ENCODE measurements at regions not wholly inside any gene's neighbourhood (a gene's known extent, or its start where the extent isn't known, plus 50 kb on each side); places are given as distances from the start of the nearest gene placed in this dataset.

DNA sequence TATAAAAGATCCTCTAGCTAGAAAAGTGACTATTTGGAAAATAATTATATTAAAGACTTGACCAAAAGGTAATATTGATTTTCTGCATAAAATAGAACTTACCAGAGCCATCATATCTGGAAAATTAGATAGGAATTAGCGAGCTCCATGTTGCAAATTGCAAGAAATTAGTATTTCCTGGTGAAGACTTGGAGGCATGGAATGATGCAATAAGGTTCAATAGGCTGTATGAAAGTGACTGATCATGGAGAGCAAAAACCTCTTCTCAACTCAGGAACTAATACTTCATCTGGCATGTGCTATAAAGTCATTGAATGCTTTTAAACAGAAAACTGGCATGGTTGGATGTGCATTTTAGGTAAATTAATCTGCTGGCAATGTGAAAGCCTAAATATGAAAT lies 66.3 kb upstream of the UFM1 start:
- Histone ChIP-seq H3K4me3 (ENCODE audit: low read depth, low read length) (no peak overlapping the region), H3K9me3 (ENCODE audit: control insufficient read depth, insufficient read depth, low read length) (no peaks in the 10 kb centered on the region), H3K27me3 (ENCODE audit: control insufficient read depth, insufficient read depth, low read length) (no peaks in the 10 kb centered on the region), H3K27ac (ENCODE audit: low read depth, low read length) (no peak overlapping the region)
- CTCF ChIA-PET = no interaction called here
- TF ChIP-seq, protein P1, sequence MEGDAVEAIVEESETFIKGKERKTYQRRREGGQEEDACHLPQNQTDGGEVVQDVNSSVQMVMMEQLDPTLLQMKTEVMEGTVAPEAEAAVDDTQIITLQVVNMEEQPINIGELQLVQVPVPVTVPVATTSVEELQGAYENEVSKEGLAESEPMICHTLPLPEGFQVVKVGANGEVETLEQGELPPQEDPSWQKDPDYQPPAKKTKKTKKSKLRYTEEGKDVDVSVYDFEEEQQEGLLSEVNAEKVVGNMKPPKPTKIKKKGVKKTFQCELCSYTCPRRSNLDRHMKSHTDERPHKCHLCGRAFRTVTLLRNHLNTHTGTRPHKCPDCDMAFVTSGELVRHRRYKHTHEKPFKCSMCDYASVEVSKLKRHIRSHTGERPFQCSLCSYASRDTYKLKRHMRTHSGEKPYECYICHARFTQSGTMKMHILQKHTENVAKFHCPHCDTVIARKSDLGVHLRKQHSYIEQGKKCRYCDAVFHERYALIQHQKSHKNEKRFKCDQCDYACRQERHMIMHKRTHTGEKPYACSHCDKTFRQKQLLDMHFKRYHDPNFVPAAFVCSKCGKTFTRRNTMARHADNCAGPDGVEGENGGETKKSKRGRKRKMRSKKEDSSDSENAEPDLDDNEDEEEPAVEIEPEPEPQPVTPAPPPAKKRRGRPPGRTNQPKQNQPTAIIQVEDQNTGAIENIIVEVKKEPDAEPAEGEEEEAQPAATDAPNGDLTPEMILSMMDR (IDR thresholded peaks at IDR 0.05; ENCODE audit: low read depth, low read length) = no peak
- no peak for DNase-seq (ENCODE audit: low read depth, low spot score)
- POLR2A ChIA-PET = no interaction called here

DNA sequence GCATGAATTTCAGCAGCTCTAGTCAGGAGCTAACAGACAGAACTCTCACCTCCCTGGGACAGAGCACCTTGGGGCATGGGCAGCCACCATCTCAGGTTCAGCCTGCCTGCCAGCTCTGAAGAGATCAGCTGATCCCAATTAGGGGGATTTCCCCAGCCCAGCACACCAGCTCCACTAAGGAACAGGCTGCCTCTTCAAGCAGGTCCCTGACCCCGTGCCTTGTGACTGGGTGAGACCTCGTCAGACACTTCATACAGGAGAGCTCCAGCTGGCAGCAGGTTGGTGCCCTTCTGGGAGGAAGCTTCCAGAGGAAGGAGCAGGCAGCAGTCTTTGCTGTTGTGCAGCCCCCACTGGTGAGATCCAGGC lies 84.5 kb upstream of the UFM1 start:
- DNase-seq (ENCODE audit: low read depth, low spot score) = no peak
- Histone ChIP-seq H3K27ac (ENCODE audit: low read depth, low read length) (no peak overlapping the region), H3K27me3 (ENCODE audit: control insufficient read depth, insufficient read depth, low read length) (no peaks in the 10 kb centered on the region), H3K9me3 (ENCODE audit: control insufficient read depth, insufficient read depth, low read length) (no peaks in the 10 kb centered on the region), H3K4me3 (ENCODE audit: low read depth, low read length) (no peak overlapping the region)
- POLR2A ChIA-PET = no interaction called here
- TF ChIP-seq, protein P1 (IDR thresholded peaks at IDR 0.05; ENCODE audit: low read depth, low read length) = no peak
- CTCF ChIA-PET = no interaction called here

- CTCF ChIA-PET = no interaction called here
- POLR2A ChIA-PET = no interaction called here
- H3K27ac ChIP-seq (ENCODE audit: low read depth, low read length) = no peak overlapping the region
- H3K9me3 ChIP-seq (ENCODE audit: control insufficient read depth, insufficient read depth, low read length) = no peaks in the 10 kb centered on the region
- no peak overlapping the region for H3K4me3 ChIP-seq (ENCODE audit: low read depth, low read length)
- H3K27me3 ChIP-seq (ENCODE audit: control insufficient read depth, insufficient read depth, low read length) = no peaks in the 10 kb centered on the region
- no peak for DNase-seq (ENCODE audit: low read depth, low spot score)
- TF ChIP-seq, protein P1 (IDR thresholded peaks at IDR 0.05; ENCODE audit: low read depth, low read length) = no peak
Observed at GRCh38 chr13:38264363-38265131, 85.1 kb upstream of the UFM1 start.

GRCh38 chr13:38262211-38262610 lies 87.4 kb upstream of the UFM1 start:
- POLR2A ChIA-PET = no interaction called here
- CTCF ChIA-PET = no interaction called here
- no peak for DNase-seq (ENCODE audit: low read depth, low spot score)
- Histone ChIP-seq H3K27ac (ENCODE audit: low read depth, low read length) (no peak overlapping the region), H3K27me3 (ENCODE audit: control insufficient read depth, insufficient read depth, low read length) (no peaks in the 10 kb centered on the region), H3K4me3 (ENCODE audit: low read depth, low read length) (no peak overlapping the region), H3K9me3 (ENCODE audit: control insufficient read depth, insufficient read depth, low read length) (no peaks in the 10 kb centered on the region)
- TF ChIP-seq, protein P1 (IDR thresholded peaks at IDR 0.05; ENCODE audit: low read depth, low read length) = no peak

- DNase-seq (ENCODE audit: low read depth, low spot score) = no peak
- no peaks in the 10 kb centered on the region for H3K27me3 ChIP-seq (ENCODE audit: control insufficient read depth, insufficient read depth, low read length)
- ChIA-PET POLR2A (no interaction called here), CTCF (interaction anchor here (0.6 kb wide), 1 partner anchor 1438 kb away, joined by 4 read pairs; no protein-coding TSS in a partner anchor)
- H3K4me3 ChIP-seq (ENCODE audit: low read depth, low read length) = no peak overlapping the region
- TF ChIP-seq, protein P1 (IDR thresholded peaks at IDR 0.05; ENCODE audit: low read depth, low read length) = no peak
- H3K27ac ChIP-seq (ENCODE audit: low read depth, low read length) = no peak overlapping the region
- H3K9me3 ChIP-seq (ENCODE audit: control insufficient read depth, insufficient read depth, low read length) = no peaks in the 10 kb centered on the region
Observed at GRCh38 chr13:38255600-38255999, 94.1 kb upstream of the UFM1 start.
